Thoracic aorta (tissue), 2 donors: ENCODE measurements at regions not wholly inside any gene's neighbourhood (a gene's known extent, or its start where the extent isn't known, plus 50 kb on each side); places are given as distances from the start of the nearest gene placed in this dataset.

Experiments
- ATAC-seq: fragments of 150-250 bp; one replicate; pipeline ENCODE4 v1.8.0; 2017; ENCODE audit warnings: low read depth; ENCODE audit not compliant: insufficient number of reproducible peaks, low FRiP score
- DNase-seq: peaks from one replicate; pipeline ENCODE4 v3.0.0-alpha.2; 2020; ENCODE audit warnings: low spot score
- H3K27ac ChIP-seq, 2 donors: fragments of 200-600 bp; sonication (generic); 1 replicate in 1 of 2; 2 replicates in 1 of 2; pipeline ENCODE4 v1.5.1; 2016; ENCODE audit warnings: mild to moderate bottlenecking in 2 of 2, moderate library complexity in 2 of 2
- H3K27me3 ChIP-seq: fragments of 200-600 bp; sonication (generic); replicated peaks from 2 replicates; pipeline ENCODE4 v1.6.0; 2016; ENCODE audit warnings: mild to moderate bottlenecking; ENCODE audit not compliant: insufficient read depth
- H3K36me3 ChIP-seq: fragments of 200-600 bp; sonication (generic); one replicate; pipeline ENCODE4 v1.5.1; 2016
- H3K4me1 ChIP-seq, 2 donors: fragments of 200-600 bp; sonication (generic); 1 replicate in 1 of 2; 2 replicates in 1 of 2; pipeline versions ENCODE4 v1.5.1 to v1.6.0; 2016; ENCODE audit warnings: low read depth in 2 of 2, mild to moderate bottlenecking in 1 of 2; ENCODE audit not compliant: control insufficient read depth in 1 of 2
- H3K4me3 ChIP-seq: fragments of 200-600 bp; sonication (generic); 2 replicates; pipeline ENCODE4 v1.5.1; 2016; ENCODE audit warnings: mild to moderate bottlenecking
- H3K9me3 ChIP-seq: fragments of 200-600 bp; sonication (generic); 2 replicates; pipeline ENCODE4 v1.5.1; 2016
- TF ChIP-seq, protein P1 (sequence below): fragments of 200-600 bp; sonication (generic); IDR thresholded peaks from one replicate; pipeline ENCODE4 v1.5.1; 2019; ENCODE audit warnings: antibody characterized with exemption

DNA sequence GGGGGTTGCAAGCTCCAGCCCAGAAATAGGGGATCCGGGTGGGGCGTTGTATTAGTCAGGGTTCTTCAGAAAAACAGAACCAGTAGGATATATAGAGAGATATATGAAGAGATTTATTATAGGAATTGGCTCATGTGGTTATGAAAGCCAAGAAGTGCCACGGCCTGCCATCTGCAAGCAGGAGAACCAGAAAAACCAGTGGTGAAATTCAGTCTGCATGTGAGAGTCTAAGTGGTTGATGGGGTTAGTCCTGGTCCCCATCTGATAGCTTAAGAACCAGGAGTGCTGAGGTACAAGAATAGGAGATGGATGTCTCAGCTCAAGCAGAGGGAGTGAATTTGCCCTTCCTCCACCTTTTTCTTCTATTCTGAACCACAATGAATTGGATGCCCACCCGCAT is 123.4 kb upstream of the APC start:
- no peak for ATAC-seq
- DNase-seq: no peak
- Histone ChIP-seq H3K4me3 (no peak overlapping the region), H3K27ac (no peak overlapping the region), H3K4me1 (no peaks in the 10 kb centered on the region), H3K36me3 (no peaks in the 10 kb centered on the region), H3K27me3 (no peaks in the 10 kb centered on the region), H3K9me3 (no peaks in the 10 kb centered on the region)
- TF ChIP-seq, protein P1, sequence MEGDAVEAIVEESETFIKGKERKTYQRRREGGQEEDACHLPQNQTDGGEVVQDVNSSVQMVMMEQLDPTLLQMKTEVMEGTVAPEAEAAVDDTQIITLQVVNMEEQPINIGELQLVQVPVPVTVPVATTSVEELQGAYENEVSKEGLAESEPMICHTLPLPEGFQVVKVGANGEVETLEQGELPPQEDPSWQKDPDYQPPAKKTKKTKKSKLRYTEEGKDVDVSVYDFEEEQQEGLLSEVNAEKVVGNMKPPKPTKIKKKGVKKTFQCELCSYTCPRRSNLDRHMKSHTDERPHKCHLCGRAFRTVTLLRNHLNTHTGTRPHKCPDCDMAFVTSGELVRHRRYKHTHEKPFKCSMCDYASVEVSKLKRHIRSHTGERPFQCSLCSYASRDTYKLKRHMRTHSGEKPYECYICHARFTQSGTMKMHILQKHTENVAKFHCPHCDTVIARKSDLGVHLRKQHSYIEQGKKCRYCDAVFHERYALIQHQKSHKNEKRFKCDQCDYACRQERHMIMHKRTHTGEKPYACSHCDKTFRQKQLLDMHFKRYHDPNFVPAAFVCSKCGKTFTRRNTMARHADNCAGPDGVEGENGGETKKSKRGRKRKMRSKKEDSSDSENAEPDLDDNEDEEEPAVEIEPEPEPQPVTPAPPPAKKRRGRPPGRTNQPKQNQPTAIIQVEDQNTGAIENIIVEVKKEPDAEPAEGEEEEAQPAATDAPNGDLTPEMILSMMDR: no peak

DNA sequence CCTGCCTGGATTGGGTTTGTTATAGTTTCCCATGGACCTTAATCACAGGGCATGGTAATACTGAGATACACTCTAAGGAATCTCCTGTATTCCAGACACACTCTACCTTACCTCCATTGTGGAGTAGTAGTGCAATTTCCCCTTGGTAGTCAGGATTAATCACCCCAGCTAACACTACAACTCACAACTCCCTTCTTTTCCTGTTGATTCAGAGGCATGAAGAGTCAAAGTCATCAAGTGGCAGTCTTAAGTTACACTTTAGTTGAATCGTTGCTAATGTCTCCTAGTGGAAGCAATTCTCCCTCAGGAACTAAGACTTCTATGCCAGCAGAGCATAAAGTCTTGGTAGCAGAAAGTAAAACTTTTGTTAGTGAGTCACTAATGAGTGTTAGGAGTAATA is 122.7 kb upstream of the APC start:
- no peaks in the 10 kb centered on the region for H3K27me3 ChIP-seq
- H3K4me1 ChIP-seq: no peaks in the 10 kb centered on the region
- TF ChIP-seq, protein P1: no peak
- no peaks in the 10 kb centered on the region for H3K36me3 ChIP-seq
- no peak for DNase-seq
- H3K4me3 ChIP-seq: no peak overlapping the region
- H3K27ac ChIP-seq: no peak overlapping the region
- ATAC-seq: no peak
- no peaks in the 10 kb centered on the region for H3K9me3 ChIP-seq

DNA sequence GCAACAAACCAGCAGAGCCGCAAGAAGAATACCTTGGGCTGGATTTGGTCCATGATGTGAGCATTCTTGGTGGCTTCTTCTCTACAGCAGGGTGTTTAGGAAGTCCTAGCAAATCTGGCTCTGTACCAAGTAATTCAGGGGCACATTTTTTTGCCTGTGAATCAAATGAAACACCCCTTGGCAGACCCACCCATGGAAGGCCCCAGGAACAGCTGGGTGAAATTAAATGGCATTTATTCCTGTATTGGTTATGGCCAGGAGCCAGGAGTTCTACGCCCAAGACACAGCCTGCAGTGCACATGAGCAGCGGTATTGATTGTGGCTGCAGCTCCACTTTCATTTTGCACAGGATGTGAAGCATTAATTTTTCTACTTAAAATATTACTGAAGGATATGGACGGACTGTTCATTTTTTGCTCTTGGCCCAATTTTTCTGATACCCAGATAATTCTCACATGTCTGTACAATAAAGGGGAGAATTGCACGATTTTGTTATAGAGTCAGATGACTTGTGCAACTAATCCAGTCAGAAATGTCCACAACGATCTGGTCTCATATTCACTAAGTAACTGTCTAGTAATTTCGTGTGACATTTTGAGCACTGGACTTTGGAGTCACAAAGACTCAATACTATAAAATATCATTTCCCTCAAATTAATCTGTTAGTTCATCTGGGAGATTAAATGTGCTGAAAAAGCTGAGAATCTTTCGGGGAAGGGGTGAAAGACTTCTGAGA is 120.7 kb upstream of the APC start:
- Histone ChIP-seq H3K9me3 (no peaks in the 10 kb centered on the region), H3K36me3 (no peaks in the 10 kb centered on the region), H3K4me1 (no peaks in the 10 kb centered on the region), H3K4me3 (no peak overlapping the region), H3K27ac (no peak overlapping the region), H3K27me3 (no peaks in the 10 kb centered on the region)
- TF ChIP-seq, protein P1: no peak
- DNase-seq: no peak
- no peak for ATAC-seq

DNA sequence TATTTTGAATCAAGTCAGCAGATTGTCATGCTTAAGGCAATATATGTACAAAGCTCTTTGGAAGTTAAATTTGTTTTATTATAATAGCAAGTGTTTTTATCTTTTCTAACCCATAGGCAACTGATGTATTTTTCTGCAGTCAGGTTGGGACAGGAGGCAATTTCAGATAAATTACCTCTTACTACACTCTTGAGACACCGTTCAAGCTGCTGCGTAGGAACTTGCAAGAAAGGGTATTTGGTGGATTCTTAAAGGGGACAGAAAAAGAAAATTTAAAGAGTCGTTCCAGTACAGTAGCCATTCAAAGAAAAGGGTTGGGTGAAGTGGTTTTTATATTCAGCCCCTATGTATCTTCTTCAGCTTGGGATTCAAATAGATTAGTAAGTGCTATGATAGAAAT is 112.4 kb upstream of the APC start:
- H3K36me3 ChIP-seq: no peaks in the 10 kb centered on the region
- DNase-seq: no peak
- H3K27me3 ChIP-seq: no peaks in the 10 kb centered on the region
- H3K4me3 ChIP-seq: no peak overlapping the region
- H3K4me1 ChIP-seq: no peaks in the 10 kb centered on the region
- H3K9me3 ChIP-seq: no peaks in the 10 kb centered on the region
- no peak for ATAC-seq
- H3K27ac ChIP-seq: no peak overlapping the region
- TF ChIP-seq, protein P1: no peak

DNA sequence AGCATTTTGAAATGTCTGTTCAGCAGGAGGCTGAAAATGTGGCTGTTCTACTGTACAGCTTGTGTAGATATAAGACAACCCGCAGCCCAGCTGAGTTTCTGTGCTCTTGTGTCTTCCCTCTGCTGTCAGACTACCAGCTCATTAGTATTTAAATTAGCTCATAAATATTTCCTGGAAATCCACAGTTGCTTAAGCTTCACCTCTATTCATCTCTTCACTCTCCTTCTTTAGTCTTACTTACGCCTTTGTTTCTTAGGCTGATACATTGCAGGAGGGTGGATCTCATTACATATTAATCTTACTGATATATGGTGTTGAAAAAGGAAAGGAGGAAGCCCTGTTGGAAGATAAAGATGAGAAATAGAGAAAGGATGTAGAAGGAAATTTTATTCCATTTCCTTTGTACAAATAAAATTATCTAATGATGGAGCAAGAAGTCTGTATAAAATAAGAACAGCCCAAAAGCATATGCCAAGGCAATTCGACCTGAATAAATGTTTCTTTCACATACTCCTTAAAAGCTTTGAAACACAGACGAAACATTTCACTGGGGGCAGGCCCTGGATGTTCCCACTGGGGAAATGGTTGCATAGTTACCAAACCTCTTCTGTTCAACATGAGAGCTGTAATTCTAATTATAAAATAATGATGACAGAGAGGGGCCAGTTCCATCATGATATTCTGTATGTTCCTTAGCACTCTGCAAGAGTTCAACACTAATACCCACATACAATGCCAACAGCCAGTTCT is 111.8 kb upstream of the APC start:
- H3K27me3 ChIP-seq: no peaks in the 10 kb centered on the region
- DNase-seq: no peak
- H3K36me3 ChIP-seq: no peaks in the 10 kb centered on the region
- H3K4me3 ChIP-seq: no peak overlapping the region
- TF ChIP-seq, protein P1: no peak
- H3K4me1 ChIP-seq: no peaks in the 10 kb centered on the region
- no peak overlapping the region for H3K27ac ChIP-seq
- ATAC-seq: no peak
- H3K9me3 ChIP-seq: no peaks in the 10 kb centered on the region
